ENCODE measurements at regions not wholly inside any gene's neighbourhood (a gene's known extent, or its start where the extent isn't known, plus 50 kb on each side); places are given as distances from the start of the nearest gene placed in this dataset.
"Not testable (repeated sequence)": the region's sequence is repeated elsewhere in the genome, so short reads cannot be mapped to it uniquely, and the experiment has no call there.

GRCh38 chr15:69774258-69774657 lies 321.6 kb downstream of the RPLP1 start:
- not testable (repeated sequence) for DNase-seq

DNA sequence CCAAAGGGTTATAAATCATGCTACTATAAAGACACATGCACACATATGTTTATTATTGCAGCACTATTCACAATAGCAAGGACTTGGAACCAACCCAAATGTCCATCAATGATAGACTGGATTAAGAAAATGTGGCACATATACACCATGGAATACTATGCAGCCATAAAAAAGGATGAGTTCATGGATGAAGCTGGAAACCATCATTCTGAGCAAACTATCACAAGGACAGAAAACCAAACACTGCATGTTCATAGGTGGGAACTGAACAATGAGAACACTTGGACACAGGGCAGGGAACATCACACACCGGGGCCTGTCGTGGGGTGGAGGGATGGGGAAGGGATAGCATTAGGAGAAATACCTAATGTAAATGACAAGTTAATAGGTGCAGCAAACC lies 322.1 kb downstream of the RPLP1 start:
- not testable (repeated sequence) for DNase-seq

GRCh38 chr15:69777356-69777755 lies 320.4 kb downstream of the TLE3 start:
- no peak for DNase-seq

DNA sequence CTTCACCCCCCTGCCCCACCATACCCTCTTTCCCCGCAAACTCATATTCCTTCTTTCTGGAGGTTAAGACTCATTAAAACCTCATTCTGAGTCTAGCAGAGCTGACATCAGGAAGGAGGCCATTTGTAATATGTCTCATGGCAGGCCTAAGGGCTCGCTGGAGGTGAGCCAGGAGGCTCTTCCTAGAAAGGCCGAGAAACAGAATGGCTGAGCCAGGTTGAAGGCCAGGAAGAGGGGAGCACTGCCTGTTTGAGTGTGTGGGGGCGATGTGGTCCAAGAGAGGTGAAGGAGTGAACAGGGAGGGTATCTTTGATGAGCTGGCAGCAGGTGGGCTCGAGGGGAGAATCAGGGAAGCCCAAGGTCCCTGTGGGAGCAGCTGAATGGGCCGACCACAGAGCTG lies 317.3 kb downstream of the TLE3 start:
- no peak for DNase-seq

- DNase-seq: no peak
Observed at GRCh38 chr15:69780981-69781380, 316.7 kb downstream of the TLE3 start.

DNA sequence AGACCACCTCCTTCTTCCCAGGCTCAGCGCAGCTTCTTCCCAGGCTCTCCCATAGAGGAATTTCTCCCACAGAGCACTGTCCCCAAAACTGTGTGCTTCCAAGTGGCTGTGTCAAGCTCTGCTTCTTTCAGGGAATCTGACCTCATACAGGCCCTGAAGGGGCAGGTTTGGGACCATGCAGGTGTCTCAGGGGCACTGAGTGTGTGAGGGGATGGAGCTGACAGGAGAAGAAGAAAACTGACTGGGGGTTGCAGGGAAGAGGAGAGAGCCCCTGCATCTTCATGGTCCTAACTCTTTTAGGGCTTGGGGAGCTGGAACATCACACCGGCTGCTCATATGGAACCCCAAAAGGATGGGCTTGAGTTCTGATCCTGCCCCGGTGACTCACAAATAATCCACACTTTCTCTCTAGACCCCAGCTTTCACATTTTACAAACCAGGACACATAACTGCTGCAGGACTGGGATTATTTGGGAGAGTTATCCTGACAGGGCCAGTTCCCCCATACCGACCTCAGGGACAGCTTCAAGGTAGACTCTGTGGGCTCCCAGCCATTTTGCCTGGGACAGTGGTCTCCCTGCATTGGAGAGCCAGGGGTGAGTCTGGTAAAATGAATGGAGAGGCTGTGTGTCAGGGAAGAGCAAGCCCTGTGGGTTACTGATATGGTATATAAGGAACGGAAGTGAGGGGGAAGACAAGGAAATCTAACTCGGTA lies 316.1 kb downstream of the TLE3 start:
- DNase-seq: no peak

DNA sequence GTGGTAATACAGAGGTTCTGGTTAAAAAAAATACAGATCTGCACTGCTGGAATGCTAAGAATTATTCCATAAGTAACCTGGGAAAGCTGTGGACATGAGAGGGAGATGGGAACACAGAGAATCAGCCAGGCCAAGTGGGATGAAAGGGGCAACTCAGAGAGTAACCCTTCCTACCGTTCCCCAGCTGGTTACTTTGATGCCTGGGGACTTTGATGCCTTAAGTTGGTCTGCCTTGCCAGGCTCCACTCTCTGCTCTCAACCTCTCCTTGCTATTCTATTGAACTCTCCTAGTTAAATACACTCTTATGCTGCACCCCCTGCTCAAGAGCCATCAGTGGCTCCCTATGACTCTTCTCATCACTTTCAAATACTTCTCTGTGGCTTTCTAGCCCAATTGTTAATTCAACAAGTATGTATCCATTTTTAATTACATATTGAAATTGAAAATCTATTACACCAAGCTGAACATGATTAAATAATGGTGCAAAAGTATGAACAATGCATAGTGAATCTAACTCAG lies 315.5 kb downstream of the TLE3 start:
- no peak for DNase-seq

DNA sequence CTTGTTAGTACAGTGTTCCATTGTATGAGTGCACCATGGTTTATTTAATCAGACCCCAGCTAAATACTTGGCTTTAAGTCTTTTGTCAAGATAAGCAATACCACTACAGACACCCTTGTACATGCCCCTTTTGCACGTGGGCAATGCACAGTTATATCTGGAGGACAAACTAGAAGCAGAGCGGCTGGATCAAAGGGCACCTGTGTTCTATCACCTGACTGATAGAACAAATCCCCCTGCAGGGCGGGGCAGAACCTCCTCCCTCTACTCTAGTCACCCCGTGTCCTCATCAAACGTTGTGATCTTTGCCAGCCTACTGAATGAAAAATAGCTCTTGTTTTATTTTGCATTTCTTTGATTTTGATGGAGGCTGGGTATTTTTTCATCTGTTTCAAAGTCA lies 314.9 kb downstream of the TLE3 start:
- DNase-seq: peak; percentile 8

DNA sequence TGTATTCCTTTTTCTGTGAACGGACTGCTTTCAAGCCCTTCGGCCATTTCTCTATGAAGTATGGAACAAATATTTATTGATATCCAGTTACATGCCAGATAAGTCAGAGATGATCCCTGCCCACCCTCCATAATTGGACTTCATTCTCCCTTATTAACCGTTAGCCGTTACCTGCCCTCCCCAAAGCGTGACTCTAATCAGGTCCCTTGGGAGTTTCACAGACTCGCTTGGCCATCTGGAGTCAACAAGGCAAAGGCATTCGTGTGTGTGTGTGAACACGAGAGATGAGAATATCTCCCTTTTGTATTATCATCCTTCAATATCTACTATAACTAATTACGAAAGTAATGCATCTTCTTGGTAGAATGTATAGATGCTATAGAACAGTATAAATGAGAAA lies 314.5 kb downstream of the TLE3 start:
- peak; percentile 26 for DNase-seq

GRCh38 chr15:69784798-69785566 lies 312.7 kb downstream of the TLE3 start:
- no peak for DNase-seq

- no peak for DNase-seq
Observed at GRCh38 chr15:69786136-69786701, 311.5 kb downstream of the TLE3 start.

- no peak for DNase-seq
Observed at GRCh38 chr15:69787791-69788190, 309.9 kb downstream of the TLE3 start.

DNA sequence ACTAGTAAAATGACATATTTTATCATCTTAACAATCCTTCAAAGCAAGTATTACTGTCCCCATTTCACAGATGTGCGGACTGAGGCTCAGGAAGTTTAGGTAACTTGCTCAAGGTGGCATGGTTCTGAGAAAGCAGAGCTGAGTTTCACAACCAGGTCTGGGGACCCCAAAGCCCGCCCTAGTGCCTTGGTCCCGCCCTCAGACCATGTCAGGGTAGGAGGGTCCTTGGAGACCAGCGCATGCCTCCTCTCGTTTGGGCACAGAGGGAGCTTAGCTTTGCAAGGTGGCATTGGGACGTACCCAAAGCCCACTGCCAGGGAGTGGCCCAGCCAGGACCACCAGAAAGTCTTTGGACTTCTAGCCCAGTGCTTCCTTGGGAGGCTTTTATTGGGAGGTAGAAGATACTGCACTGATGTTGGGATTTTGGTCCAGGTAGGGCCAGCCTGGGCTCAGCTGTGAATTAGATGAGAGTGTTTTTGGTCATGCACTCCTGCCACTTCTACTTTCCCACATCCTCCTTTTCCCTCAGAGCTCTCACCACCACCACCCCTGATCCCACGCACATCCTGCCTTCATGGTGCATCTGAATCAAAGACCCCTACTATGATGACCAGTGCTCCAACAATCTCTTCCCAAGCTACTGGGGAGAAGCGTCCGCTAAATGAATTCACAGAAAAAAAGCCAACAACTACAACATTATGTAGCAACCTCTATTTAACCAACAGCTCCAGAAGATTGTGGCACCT lies 307.9 kb downstream of the TLE3 start:
- DNase-seq: no peak

DNA sequence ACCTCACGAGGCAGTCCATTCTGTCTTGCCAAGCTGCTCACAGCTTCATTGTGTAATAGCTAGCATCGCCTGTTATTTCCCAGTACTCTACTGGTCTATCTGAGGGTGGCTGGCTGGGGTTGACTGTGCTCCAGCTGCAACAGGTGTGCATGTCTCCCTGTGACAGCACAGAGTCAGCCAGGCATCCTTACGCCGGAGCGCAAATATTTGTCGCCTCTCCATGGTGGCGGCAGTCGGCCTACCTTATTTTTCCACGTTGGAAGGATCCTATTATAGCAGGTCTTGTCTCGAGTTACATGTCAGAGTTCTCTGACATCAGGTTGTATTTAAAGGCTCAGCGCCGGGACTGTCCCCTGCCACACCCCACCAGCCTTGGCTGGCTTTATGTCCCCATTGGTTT lies 307.1 kb downstream of the TLE3 start:
- no peak for DNase-seq

GRCh38 chr15:69792823-69793222 lies 304.9 kb downstream of the TLE3 start:
- DNase-seq: no peak

DNA sequence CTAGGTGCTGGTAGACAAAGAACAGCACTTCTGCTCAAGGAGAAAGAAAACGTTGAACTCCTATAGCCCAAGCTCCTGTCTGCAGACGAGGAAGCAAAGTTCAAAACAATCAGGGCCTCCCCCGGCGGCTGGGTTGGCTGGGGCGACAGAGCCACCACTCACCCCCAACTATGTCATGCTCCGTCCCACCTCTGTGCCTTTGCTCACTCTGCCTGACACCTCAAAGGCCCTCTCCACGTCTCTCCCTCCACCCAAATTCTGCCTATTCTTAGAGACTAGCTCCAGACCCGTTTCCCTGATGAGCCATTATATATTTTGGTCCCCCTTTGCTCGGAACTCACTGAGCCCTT lies 304.3 kb downstream of the TLE3 start:
- no peak for DNase-seq

DNA sequence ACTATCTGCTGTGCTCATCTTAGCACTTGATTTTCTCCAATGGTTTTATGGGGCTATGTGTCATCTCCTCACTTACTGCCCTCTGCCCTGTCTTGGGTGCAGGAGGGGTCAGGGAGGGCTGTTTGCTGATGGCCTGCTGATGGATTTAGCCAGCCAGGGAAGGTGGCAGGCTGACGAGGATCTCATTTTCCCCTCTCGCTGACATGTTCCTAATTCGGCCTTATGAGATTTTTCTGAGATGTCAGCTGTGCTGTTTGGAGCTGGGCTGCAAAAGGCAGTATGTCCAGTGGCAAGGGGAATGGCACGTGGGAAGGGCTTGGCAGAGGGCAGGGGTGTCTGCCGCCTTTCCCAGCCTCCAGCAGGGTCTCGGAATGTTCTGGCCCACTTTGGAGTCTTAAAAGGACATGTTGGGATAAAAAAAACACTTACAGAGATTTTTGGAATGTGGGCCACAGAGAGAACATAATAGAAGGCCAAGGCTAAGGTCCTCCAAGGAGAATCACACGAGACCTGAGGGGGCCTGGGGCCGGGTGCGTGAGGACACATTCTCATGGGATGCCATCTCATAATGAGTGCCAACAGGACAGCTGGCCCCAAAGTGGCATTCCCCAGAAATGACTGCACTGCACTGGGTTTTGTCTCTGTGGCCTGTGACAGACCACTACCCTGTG lies 303.8 kb downstream of the TLE3 start:
- DNase-seq: no peak

DNA sequence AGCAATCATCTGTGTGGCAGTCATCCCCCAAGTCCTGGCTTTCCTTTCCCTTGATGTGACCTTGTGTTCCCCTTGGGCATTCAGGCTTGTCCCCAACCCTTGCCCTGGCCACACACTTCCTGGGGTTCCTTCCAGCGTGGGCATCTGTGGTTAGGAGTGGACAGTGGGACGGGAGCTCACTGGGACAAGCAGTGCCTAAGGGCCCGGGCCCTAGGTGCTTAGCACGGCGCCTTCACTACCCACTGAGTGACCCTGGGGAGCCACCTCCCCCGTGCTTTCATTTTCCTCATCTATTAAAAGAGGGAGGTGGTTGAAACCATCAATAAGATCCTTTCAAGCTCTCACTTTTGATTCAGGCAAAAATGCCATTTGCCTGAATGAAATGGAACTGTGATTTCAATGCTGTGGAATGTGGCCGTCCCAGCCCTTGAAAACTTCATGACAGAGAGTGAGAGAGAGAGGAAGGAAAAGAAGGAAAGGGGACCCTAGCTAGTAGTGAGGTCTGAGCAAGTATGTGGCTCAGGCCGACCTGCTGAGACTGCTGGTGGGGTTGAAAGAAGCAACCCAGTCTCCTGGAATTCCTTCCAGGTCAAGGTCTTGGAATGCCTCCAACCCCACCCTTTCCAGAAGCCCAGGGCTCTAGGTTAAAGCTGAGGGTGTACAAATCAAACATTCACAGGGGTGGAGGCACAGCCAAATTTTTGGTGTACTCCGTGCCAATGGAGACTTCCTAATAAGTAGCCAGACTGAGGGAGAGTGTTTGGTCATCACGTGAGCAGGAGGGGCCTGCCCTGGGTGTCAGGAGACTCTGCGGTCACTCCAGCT lies 302.9 kb downstream of the TLE3 start:
- no peak for DNase-seq

DNA sequence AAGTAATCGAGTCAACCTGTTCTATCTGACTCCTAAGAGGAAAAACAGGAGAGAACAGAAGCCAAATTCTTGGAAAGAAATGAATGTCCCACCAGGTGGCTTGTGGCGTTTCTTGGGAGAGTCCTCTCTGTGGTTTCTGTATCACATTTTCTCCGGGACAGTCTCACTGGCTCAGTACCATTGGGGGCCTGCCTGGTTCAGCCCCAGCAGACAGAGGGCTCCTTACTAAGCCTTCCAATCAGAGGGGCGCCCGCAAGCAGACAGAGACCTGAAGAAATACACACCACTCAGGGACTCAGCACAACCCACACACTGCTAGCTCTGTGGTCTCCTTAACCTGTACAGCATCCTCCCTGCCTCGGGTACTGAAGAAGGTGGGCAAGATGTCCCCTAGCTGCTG lies 302.1 kb downstream of the TLE3 start:
- DNase-seq: no peak

DNA sequence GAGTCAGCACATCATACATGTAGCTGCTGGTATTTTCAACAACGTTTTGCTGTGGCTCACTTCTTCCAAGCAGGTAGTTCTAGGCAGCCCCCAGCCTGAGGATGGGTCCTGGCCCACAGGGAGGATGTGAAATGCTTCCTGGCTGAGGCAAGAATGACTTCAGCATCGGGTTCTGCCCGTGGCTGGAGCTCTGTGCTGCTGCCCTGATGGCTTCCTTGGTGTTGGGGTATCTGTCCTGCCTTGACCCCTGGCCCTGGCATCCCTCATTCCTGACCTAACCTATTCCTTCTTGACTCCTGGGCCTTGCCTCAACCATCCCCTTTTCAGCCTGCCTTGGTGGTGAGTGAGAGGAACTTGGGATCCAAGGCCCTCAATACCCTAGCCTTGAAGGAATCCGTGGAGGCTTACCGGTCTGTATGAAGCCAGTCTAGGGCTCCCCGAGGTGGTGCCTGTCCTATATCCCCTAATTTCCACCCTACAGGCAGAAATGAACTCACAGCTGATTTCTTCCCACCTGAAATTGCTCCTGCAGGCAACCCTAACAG lies 300.6 kb downstream of the TLE3 start:
- no peak for DNase-seq

DNA sequence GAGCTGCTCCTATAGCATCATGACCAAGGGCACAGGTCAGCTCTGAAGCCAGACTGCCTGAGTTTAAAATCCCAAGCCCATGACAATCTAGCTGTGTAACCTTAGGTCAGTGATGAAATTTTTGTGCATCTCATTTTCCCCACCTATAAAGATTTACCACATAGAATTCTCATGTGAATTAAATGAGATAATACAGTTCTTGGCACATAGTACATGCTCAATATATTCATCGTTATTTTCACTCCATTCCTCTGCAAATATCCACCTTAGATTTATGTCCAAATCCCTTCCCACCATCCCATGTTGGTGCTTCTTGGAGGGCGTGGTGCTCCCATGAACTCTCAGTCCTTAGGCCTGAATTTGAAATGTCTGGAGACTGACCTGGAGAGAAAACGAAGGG lies 300.1 kb downstream of the TLE3 start:
- DNase-seq: no peak
